GM19372 (cell line): ENCODE measurements at regions not wholly inside any gene's neighbourhood (a gene's known extent, or its start where the extent isn't known, plus 50 kb on each side); places are given as distances from the start of the nearest gene placed in this dataset.
"Not testable (repeated sequence)": the region's sequence is repeated elsewhere in the genome, so short reads cannot be mapped to it uniquely, and the experiment has no call there.

Source experiments
- ATAC-seq: cut with Tn5 transposase; IDR thresholded peaks from one replicate; pipeline ENCODE4 v1.9.1; 2021; ENCODE audit warnings: mild to moderate bottlenecking, low read depth, moderate library complexity; ENCODE audit not compliant: unreplicated experiment

DNA sequence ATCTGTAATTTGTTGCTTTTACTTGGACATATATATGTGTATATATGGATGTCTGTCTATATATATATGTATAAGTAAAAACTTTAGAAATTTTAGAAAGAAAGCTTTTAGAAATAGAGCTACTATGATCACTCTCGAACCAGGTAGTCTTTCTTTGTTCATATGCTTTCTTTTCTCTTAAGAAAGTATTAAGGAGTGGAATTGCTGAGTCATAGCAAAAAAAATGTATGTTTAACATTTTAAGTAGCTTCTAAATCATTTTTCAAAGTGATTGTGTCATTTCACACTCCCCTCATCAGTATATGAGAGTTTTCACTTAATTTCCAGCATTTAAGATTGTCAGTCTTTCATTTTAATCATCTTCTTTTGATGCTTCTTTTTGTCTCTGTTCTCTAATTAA is 447.9 kb upstream of the TECRL start:
- no peak for ATAC-seq

- ATAC-seq = no peak
These were observed 437.2 kb upstream of the TECRL start for GRCh38 chr4:64846417-64846816.

- ATAC-seq = no peak
These were observed 420.5 kb upstream of the TECRL start for GRCh38 chr4:64829749-64830148.

DNA sequence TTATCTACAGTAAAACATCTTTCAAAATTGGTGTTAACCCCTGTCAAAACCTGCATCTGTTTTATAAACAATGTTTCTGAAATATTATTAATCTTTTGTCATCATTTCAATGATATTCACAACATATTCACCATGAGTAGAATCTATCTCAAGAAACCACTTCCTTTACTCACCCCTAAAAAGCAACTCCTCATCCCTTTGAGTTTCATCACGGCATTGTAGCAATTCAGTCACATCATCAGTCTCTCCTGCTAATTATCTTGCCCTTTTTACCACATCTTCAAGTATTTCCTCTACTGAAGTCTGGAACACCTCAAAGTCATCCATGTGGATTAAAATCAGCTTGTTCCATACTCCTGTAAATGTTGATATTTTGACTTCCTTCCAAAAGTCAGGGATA is 415.3 kb upstream of the TECRL start:
- ATAC-seq = no peak

DNA sequence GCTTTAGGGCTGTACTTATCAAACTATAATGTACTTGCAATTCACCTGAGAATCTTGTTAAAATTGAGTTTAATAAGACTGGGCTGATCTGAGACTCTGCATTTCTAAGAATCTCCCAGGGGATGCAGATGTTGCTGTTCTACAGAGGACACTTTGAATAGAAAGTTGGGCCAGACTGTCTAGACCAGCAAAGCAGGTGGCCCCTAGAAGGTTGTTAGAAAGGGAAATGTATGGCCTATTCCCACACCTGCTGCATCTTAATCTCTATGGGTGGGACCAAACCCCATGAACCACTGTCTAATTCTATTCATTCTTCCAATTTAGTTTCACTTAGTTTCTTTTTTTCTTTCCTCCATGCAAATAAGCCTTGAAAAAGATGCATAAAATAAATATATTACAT is 413.2 kb upstream of the TECRL start:
- ATAC-seq = no peak

GRCh38 chr4:64821219-64821976 is 412.1 kb upstream of the TECRL start:
- no peak for ATAC-seq

GRCh38 chr4:64814616-64815015 is 405.4 kb upstream of the TECRL start:
- ATAC-seq = no peak

- ATAC-seq = no peak
These were observed 398.6 kb upstream of the TECRL start for GRCh38 chr4:64807821-64808220.

GRCh38 chr4:64799751-64800150 is 390.5 kb upstream of the TECRL start:
- ATAC-seq = no peak

DNA sequence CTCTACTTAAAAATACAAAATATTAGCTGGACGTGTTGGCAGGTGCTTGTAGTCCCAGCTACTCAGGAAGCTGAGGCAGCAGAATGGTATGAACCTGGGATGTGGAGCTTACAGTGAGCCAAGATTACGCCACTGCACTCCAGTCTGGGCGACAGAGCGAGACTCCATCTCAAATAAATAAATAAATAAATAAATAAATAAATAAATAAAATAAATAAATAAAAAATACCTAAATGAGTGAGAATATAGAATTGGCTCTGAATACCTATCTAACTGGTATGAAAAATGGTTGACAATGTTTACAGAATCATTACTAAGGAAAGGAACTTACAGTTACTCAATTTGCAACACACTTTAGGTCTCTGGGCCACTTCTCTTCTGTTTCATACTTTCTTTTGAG is 389.6 kb upstream of the TECRL start:
- ATAC-seq = not testable (repeated sequence)

GRCh38 chr4:64796581-64796980 is 387.3 kb upstream of the TECRL start:
- ATAC-seq = no peak

- no peak for ATAC-seq
These were observed 374.9 kb upstream of the TECRL start for GRCh38 chr4:64784125-64784524.

DNA sequence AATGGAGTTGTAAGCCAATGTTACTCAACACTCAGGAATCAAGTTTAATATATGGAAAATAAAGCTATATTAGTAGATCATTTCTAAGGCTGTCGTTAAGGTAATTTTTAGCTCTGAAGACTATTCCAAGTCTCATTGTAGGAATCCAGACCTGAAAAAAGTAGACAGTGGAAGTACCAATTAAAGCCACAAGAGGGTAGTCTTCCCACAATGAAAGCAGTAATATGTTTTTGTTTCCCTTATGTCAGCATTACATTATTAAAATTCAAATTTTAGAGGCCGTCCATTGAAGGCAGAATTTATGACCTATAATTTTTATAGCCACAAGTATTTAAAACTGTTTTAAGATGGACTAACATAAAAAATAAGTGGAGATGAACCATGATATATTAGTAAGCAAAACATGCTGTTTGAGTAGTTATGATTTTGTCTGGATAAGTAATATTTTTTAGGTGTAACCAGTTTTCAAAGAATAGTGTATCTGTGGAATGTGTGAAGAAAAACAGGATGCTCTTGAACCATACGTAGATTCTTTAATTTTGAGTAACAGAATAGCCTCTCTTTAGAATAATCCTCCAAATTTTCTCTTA is 372.6 kb upstream of the TECRL start:
- peak; percentile 70 for ATAC-seq

DNA sequence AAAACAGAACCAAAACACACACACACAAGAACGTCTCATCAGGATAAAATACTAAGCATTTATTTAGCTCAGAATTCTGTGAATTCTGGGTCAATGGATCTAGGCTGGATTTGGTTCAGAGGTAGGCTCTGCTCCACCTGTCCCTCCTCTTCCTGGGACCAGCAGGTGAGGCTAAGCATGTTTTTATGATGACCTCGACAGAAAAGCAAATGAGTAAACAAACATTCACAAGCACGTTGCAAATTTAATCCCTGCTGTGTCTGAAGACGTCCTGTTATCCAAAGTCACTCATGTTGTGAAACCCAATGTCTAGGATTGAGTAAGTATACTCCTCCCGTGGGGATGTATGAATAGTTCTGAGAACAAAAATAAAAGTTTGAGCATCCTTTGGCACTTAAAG is 371.4 kb upstream of the TECRL start:
- ATAC-seq = no peak

DNA sequence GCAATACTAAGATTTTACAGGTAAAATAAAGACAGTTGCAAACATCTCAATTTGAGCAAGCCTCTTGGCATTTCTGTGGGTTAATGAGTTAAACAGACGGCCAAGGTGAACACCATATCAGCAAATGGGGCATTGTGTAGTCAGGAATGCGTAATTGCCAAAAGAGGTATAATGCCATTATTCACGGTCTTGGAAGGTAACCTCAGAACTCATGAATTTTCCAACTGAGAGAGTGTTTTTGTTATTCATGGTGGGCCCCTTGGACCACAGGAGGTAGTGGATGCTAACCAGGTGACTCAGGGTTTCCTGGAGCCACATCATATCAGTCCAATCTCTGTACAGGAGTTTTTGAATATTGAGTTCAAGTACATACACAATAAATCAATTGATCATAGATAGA is 368.0 kb upstream of the TECRL start:
- no peak for ATAC-seq

- no peak for ATAC-seq
These were observed 367.6 kb upstream of the TECRL start for GRCh38 chr4:64776820-64777219.

- no peak for ATAC-seq
These were observed 365.4 kb upstream of the TECRL start for GRCh38 chr4:64774626-64775025.

DNA sequence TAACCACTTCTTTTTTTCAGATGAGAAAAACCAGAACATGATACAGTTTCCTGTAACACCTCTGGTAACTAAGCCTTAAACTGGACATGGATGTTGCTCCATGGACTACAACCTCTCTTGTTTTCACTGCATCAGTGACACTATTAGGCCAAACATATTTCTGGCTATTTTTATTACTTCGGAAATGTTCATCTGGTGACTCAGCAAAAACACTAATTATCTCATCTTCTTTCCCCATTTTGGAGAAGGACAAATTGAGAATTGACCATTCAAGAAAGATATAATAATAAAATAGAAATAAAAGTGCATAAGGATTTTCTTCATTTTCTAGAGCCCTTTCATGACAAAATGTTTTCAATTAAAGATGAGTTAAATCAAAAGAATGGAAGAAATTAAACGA is 361.9 kb upstream of the TECRL start:
- no peak for ATAC-seq

DNA sequence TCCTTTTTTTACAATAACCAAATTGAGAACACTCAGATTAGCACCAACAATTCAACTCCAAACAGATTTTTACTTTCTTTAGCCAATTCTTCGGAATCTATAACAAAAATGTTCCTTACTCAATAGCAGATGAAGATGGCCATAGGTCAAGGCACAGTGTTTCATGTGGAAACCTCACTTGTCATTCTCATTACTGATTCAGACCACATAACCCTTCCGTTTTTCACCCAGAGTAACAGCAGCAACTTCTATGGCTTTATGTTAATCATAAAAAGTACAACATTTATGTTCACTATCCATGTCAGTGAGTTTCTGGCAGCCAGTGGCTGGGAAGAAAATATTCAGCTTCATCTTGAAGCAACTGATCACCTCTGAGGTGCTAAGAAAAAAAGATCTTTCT is 358.3 kb upstream of the TECRL start:
- no peak for ATAC-seq

- ATAC-seq = no peak
These were observed 357.3 kb upstream of the TECRL start for GRCh38 chr4:64766565-64766964.

DNA sequence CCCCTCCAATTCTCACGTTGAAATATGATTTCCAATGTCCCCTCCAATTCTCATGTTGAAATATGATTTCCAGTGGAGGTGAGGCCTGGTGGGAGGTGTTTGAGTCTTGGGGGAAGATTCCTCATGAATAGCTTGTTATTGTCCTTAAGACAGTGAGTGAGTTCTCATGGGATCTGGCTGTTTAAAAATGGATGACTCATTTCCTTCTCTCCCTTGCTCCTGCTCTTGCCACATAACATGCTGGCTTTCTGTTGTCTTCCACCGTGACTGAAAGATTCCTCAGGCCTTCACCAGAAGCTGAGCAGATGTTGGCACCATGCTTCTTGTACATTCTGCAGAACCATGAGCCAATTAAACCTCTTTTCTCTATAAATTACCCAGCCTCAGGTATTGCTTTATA is 346.8 kb upstream of the TECRL start:
- no peak for ATAC-seq

DNA sequence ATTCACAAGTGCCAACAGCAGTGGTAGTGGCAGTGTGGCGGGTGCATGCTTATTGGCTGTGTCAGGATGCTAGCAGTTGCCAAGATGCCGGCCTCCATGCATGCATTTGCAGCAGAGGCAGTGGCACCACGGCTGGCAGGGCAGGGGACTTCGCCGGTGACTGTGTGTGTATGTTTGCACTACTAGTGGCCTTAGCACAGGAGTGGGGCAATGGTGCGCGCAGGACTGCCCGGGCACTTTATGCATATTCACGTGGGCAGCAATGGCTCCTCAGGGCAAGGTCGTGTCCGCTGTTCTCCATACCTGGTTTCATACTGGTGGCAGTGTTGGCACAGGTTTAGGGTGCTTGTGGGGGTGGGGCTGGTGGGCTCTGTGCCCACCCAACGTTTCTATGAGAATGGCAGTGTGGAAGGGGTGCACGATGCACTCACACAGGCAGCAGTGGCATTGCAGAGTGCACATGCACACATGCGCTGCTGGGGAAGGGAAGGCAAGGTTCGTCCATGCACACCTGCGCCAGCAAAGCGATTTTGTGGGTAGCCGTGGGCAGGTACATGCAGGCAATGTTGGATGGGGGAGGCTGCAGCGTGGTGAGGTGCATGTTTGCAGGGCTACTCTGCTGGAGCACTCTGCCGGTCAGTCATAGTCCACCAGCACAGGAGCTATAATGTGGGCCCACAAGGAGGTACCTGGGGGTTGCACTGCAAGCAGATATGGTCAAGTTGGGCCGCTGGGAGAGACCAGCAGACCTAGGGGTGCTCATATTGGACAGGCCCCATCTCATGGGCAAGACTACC is 338.9 kb upstream of the TECRL start:
- ATAC-seq = no peak
